Kidney glomerular epithelial cell (primary cell): ENCODE measurements at regions not wholly inside any gene's neighbourhood (a gene's known extent, or its start where the extent isn't known, plus 50 kb on each side); places are given as distances from the start of the nearest gene placed in this dataset.
"Not testable (repeated sequence)": the region's sequence is repeated elsewhere in the genome, so short reads cannot be mapped to it uniquely, and the experiment has no call there.

Source experiments
- DNase-seq: peaks from one replicate; lab custom pipeline; 2025; lab: John Stamatoyannopoulos, UW

- DNase-seq = no peak
Observed at GRCh38 chr5:142542078-142542477, 143.8 kb downstream of the FGF1 start.

GRCh38 chr5:142540922-142541422 is 144.9 kb downstream of the FGF1 start:
- DNase-seq = no peak

GRCh38 chr5:142539154-142539740 is 146.6 kb downstream of the FGF1 start:
- DNase-seq = no peak

GRCh38 chr5:142537938-142538337 is 148.0 kb downstream of the FGF1 start:
- DNase-seq = no peak

GRCh38 chr5:142532781-142533176 is 153.1 kb downstream of the FGF1 start:
- DNase-seq = no peak

GRCh38 chr5:142531977-142532780 is 153.7 kb downstream of the FGF1 start:
- DNase-seq = no peak

- DNase-seq = no peak
Observed at GRCh38 chr5:142530904-142531303, 155.0 kb downstream of the FGF1 start.

- peak; percentile 82 for DNase-seq
Observed at GRCh38 chr5:142529626-142530278, 156.1 kb downstream of the FGF1 start.

- DNase-seq = no peak
Observed at GRCh38 chr5:142527664-142528295, 158.1 kb downstream of the FGF1 start.

- DNase-seq = no peak
Observed at GRCh38 chr5:142527234-142527633, 158.7 kb downstream of the FGF1 start.

GRCh38 chr5:142522983-142523382 is 162.9 kb downstream of the FGF1 start:
- no peak for DNase-seq

- DNase-seq = no peak
Observed at GRCh38 chr5:142521706-142522105, 164.2 kb downstream of the FGF1 start.

GRCh38 chr5:142520885-142521284 is 165.0 kb downstream of the FGF1 start:
- DNase-seq = peak; percentile 32

GRCh38 chr5:142519913-142520312 is 166.0 kb downstream of the FGF1 start:
- DNase-seq = not testable (repeated sequence)

- DNase-seq = no peak
Observed at GRCh38 chr5:142517840-142518239, 168.1 kb downstream of the FGF1 start.

- no peak for DNase-seq
Observed at GRCh38 chr5:142516732-142517131, 169.2 kb downstream of the FGF1 start.

- DNase-seq = no peak
Observed at GRCh38 chr5:142515036-142515435, 170.9 kb downstream of the FGF1 start.

GRCh38 chr5:142514196-142514595 is 171.7 kb downstream of the FGF1 start:
- no peak for DNase-seq

GRCh38 chr5:142512043-142513042 is 173.5 kb downstream of the FGF1 start:
- peak; percentile 53 for DNase-seq

- no peak for DNase-seq
Observed at GRCh38 chr5:142511358-142511757, 174.5 kb downstream of the FGF1 start.

- DNase-seq = no peak
Observed at GRCh38 chr5:142509026-142509425, 176.9 kb downstream of the FGF1 start.
